SJCRH30 (cell line): ENCODE measurements at regions not wholly inside any gene's neighbourhood (a gene's known extent, or its start where the extent isn't known, plus 50 kb on each side); places are given as distances from the start of the nearest gene placed in this dataset.

Source experiments
- DNase-seq, 2 experiments: peaks; one replicate each; pipeline ENCODE4 v3.0.0-alpha.2; 2015 to 2020
- H3K27ac ChIP-seq: fragments of 250-450 bp; sonication (Bioruptor Pico); 2 replicates; pipeline ENCODE4 v1.5.1; 2020; ENCODE audit warnings: mild to moderate bottlenecking, moderate library complexity
- H3K27me3 ChIP-seq: fragments of 250-450 bp; sonication (Bioruptor Pico); 2 replicates; pipeline ENCODE4 v1.5.1; 2020; ENCODE audit warnings: mild to moderate bottlenecking, moderate library complexity
- H3K36me3 ChIP-seq: fragments of 250-450 bp; sonication (Bioruptor Pico); 2 replicates; pipeline ENCODE4 v1.5.1; 2020; ENCODE audit warnings: mild to moderate bottlenecking, moderate library complexity
- H3K4me1 ChIP-seq: fragments of 250-450 bp; sonication (Bioruptor Pico); 2 replicates; pipeline ENCODE4 v1.5.1; 2020; ENCODE audit warnings: mild to moderate bottlenecking, moderate library complexity
- H3K4me3 ChIP-seq: fragments of 250-450 bp; sonication (Bioruptor Pico); 2 replicates; pipeline ENCODE4 v1.5.1; 2020; ENCODE audit warnings: mild to moderate bottlenecking, moderate library complexity
- H3K9me3 ChIP-seq: fragments of 250-450 bp; sonication (Bioruptor Pico); replicated peaks from 2 replicates; pipeline ENCODE4 v1.5.1; 2020; ENCODE audit warnings: mild to moderate bottlenecking, moderate library complexity

GRCh38 chr5:3373391-3373790 lies 222.2 kb upstream of the IRX1 start:
- no peaks in the 10 kb centered on the region for H3K36me3 ChIP-seq
- H3K27ac ChIP-seq, result no peak overlapping the region
- H3K4me3 ChIP-seq, result no peak overlapping the region
- DNase-seq, result no peak
- no peaks in the 10 kb centered on the region for H3K9me3 ChIP-seq
- H3K4me1 ChIP-seq, result no peaks in the 10 kb centered on the region
- no peaks in the 10 kb centered on the region for H3K27me3 ChIP-seq

DNA sequence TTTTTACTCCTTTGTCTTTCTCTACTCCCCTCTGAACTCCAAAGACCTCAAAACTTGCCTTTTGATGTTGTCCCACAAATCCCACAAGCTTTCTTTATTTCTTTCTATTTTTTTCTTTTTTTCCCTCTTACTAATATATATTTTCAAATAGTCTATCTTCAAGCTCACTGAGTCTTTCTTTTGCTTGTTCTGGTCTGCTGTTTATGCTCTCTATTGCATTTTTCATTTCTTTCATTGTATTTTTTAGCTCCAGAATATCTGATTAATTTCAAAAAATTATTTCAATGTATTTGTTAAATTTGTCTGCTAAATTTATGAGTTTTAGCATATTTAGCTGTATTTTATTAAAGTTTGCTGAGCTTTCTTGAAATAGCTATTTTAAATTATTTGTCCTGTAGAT lies 223.3 kb upstream of the IRX1 start:
- H3K9me3 ChIP-seq, result no peaks in the 10 kb centered on the region
- H3K27me3 ChIP-seq, result no peaks in the 10 kb centered on the region
- H3K4me3 ChIP-seq, result no peak overlapping the region
- H3K36me3 ChIP-seq, result no peaks in the 10 kb centered on the region
- no peaks in the 10 kb centered on the region for H3K4me1 ChIP-seq
- DNase-seq, result no peak
- no peak overlapping the region for H3K27ac ChIP-seq

GRCh38 chr5:3365501-3366215 lies 230.0 kb upstream of the IRX1 start:
- no peaks in the 10 kb centered on the region for H3K9me3 ChIP-seq
- H3K4me1 ChIP-seq, result no peaks in the 10 kb centered on the region
- DNase-seq, result no peak
- no peak overlapping the region for H3K4me3 ChIP-seq
- H3K27me3 ChIP-seq, result no peaks in the 10 kb centered on the region
- no peak overlapping the region for H3K27ac ChIP-seq
- H3K36me3 ChIP-seq, result no peaks in the 10 kb centered on the region

- Histone ChIP-seq H3K36me3 (no peaks in the 10 kb centered on the region), H3K4me1 (no peaks in the 10 kb centered on the region), H3K9me3 (no peaks in the 10 kb centered on the region), H3K4me3 (no peak overlapping the region), H3K27me3 (no peaks in the 10 kb centered on the region), H3K27ac (no peak overlapping the region)
- no peak for DNase-seq
Measured at GRCh38 chr5:3364941-3365340, 230.7 kb upstream of the IRX1 start.

DNA sequence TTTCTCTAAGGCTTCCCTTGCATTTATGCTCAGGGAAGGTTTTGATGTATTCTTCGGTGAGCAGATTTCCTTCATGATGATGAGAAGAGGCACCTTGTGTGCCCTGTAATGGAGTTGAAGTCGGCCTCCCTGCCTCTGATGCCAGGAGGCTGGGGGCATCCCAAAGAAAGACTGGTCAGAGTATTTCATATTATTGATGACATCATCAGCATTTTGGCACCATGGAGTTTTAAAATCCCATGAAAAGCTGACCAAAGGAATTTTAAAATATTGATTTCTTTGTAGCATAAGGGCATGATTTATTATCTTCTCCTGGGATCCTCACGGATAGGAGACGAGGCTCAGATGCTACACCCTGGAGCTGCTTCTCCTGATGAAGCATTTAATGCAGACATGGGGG lies 231.2 kb upstream of the IRX1 start:
- DNase-seq, result no peak
- H3K27ac ChIP-seq, result no peak overlapping the region

DNA sequence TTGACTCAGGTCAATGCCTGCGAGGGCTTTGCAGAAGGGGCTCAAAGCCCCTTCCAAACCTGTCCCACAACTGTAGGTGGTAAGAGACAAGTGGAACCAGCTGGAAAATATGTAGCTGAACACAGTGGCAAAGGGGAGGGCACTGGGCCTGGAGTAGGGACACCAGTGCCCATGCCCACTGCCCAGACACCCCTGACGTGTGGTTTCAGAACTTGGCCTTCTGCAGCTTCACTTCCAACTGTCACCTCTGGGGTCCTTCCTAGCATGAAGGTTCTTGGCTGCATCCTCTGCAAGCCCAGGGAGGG lies 233.1 kb upstream of the IRX1 start:
- Histone ChIP-seq H3K27me3 (no peaks in the 10 kb centered on the region), H3K4me1 (no peaks in the 10 kb centered on the region), H3K4me3 (no peak overlapping the region), H3K36me3 (no peaks in the 10 kb centered on the region), H3K27ac (no peak overlapping the region), H3K9me3 (no peaks in the 10 kb centered on the region)
- DNase-seq, result no peak

More for the DNA sequence above, 231.2 kb upstream of the IRX1 start:
- Histone ChIP-seq H3K4me3 (no peak overlapping the region), H3K36me3 (no peaks in the 10 kb centered on the region), H3K4me1 (no peaks in the 10 kb centered on the region), H3K9me3 (no peaks in the 10 kb centered on the region), H3K27me3 (no peaks in the 10 kb centered on the region)

GRCh38 chr5:3361811-3362605 lies 233.6 kb upstream of the IRX1 start:
- no peak for DNase-seq
- Histone ChIP-seq H3K27me3 (no peaks in the 10 kb centered on the region), H3K4me1 (no peaks in the 10 kb centered on the region), H3K27ac (no peak overlapping the region), H3K4me3 (no peak overlapping the region), H3K36me3 (no peaks in the 10 kb centered on the region), H3K9me3 (no peaks in the 10 kb centered on the region)

DNA sequence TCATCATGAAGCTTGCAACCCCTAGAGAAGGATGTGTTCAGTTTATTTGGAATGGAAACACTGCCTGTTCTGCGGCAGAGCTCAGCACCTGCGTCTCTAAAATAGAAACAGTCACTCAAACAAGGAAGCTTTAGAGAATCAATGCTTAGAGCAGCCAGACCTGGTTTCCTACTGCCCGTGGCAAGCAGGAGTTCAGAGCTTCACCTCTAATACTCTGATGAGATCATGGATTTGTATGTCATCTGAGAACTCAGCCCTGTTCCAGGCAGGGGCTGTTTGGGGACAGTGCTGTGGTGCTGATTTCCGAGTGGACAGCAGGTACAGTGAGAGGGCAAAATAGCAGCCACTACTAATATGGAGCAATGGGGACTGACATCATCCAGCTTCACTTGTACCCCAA lies 236.0 kb upstream of the IRX1 start:
- Histone ChIP-seq H3K36me3 (no peaks in the 10 kb centered on the region), H3K27me3 (no peaks in the 10 kb centered on the region), H3K9me3 (no peaks in the 10 kb centered on the region), H3K4me1 (no peaks in the 10 kb centered on the region), H3K27ac (no peak overlapping the region), H3K4me3 (no peak overlapping the region)
- DNase-seq, result no peak

- Histone ChIP-seq H3K27ac (no peak overlapping the region), H3K27me3 (no peaks in the 10 kb centered on the region), H3K4me3 (no peak overlapping the region), H3K36me3 (no peaks in the 10 kb centered on the region), H3K4me1 (no peaks in the 10 kb centered on the region), H3K9me3 (no peaks in the 10 kb centered on the region)
- DNase-seq, result no peak
Measured at GRCh38 chr5:3357291-3357690, 238.3 kb upstream of the IRX1 start.

DNA sequence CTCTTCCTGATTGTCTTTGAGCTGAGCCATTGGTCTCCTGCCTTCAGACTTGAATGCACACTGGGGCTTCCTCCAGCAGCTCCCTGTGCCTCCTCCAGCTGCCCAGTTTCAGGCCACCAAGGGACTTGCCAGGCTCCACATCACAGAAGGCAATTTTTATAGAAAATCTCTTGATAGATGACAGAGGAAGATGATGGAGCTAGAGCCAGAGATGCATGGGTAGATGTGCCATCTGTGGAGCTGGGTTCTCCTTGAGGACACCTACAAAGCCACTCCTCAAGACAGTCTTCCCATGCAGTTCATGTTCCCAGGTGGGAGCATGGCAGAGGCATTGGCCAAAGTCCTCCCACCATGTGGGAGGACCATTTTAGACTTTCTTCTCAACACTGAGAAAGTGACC lies 239.6 kb upstream of the IRX1 start:
- Histone ChIP-seq H3K9me3 (no peaks in the 10 kb centered on the region), H3K4me1 (no peaks in the 10 kb centered on the region), H3K27me3 (no peaks in the 10 kb centered on the region), H3K4me3 (no peak overlapping the region), H3K36me3 (no peaks in the 10 kb centered on the region), H3K27ac (no peak overlapping the region)
- DNase-seq, result no peak

DNA sequence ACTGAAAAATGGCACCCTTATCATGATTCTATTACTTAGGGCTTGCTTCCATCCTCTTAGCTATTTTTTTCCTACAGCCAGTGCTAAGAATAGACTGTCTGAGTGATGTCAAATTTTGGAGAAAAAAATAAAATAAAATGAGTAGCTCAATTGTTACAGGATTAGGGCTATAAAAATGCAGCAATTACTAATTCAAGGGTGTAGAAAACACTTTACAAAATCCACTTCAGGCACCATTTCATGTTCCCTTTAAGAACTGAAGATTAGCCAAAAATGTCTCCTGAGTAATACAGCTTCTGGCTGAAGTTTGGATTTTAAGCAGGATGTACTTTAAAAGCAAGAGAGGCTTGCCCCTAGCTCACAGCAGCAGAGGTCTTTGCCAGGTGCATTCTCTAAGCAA lies 240.5 kb upstream of the IRX1 start:
- no peaks in the 10 kb centered on the region for H3K36me3 ChIP-seq
- no peak for DNase-seq
- no peaks in the 10 kb centered on the region for H3K9me3 ChIP-seq
- H3K4me3 ChIP-seq, result no peak overlapping the region
- H3K27ac ChIP-seq, result no peak overlapping the region
- H3K27me3 ChIP-seq, result no peaks in the 10 kb centered on the region
- no peaks in the 10 kb centered on the region for H3K4me1 ChIP-seq

DNA sequence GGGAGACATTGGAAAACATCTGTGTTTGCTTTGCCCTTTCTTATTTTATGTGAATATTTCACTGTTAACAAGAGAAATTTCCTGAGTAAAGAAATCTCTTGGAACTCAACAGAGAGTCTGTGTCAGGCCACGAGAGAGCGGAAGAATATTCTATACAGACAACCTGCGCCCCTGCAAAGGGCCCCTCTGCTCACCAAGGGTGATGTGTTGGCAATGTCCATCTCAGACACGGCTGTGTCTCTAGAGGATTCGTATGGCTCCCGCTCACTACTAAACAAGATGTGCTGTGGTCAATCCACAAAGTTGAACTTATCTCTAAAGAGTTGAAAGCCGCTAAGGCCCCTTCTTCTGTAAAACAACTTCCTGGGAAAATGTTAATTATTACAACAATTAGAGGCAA lies 241.0 kb upstream of the IRX1 start:
- Histone ChIP-seq H3K27me3 (no peaks in the 10 kb centered on the region), H3K4me1 (no peaks in the 10 kb centered on the region), H3K4me3 (no peak overlapping the region), H3K9me3 (no peaks in the 10 kb centered on the region), H3K27ac (no peak overlapping the region), H3K36me3 (no peaks in the 10 kb centered on the region)
- no peak for DNase-seq

DNA sequence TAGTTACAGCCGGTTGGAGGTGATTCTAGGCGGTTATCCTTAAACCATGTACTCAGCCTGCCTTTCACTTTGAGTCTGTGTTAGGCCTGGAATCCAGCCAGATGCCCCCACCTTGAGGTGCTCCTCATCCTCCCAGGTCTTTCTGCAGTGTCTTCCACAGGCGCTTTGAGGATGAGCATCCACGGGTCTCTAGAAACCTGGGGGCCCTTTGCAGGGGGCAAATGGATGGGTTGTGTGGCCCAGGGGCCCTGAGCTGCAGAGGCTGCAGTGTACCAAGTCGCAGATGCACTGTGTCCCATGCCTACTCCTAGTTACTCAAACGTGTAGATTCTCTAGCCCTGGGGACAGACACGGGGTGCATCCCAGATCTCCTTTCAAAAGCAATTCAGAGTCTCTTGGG lies 242.1 kb upstream of the IRX1 start:
- H3K4me1 ChIP-seq, result no peaks in the 10 kb centered on the region
- H3K27me3 ChIP-seq, result no peaks in the 10 kb centered on the region
- H3K4me3 ChIP-seq, result no peak overlapping the region
- H3K36me3 ChIP-seq, result no peaks in the 10 kb centered on the region
- H3K9me3 ChIP-seq, result no peaks in the 10 kb centered on the region
- H3K27ac ChIP-seq, result no peak overlapping the region
- no peak for DNase-seq

- DNase-seq, result no peak
- no peaks in the 10 kb centered on the region for H3K27me3 ChIP-seq
- no peaks in the 10 kb centered on the region for H3K9me3 ChIP-seq
- no peak overlapping the region for H3K27ac ChIP-seq
- H3K36me3 ChIP-seq, result no peaks in the 10 kb centered on the region
- no peaks in the 10 kb centered on the region for H3K4me1 ChIP-seq
- no peak overlapping the region for H3K4me3 ChIP-seq
Measured at GRCh38 chr5:3352711-3353110, 242.9 kb upstream of the IRX1 start.

GRCh38 chr5:3351581-3352442 lies 243.8 kb upstream of the IRX1 start:
- Histone ChIP-seq H3K4me3 (no peak overlapping the region), H3K4me1 (no peaks in the 10 kb centered on the region), H3K27me3 (no peaks in the 10 kb centered on the region), H3K9me3 (no peaks in the 10 kb centered on the region), H3K36me3 (no peaks in the 10 kb centered on the region), H3K27ac (no peak overlapping the region)
- no peak for DNase-seq
